ENCODE measurements at regions not wholly inside any gene's neighbourhood (a gene's known extent, or its start where the extent isn't known, plus 50 kb on each side); places are given as distances from the start of the nearest gene placed in this dataset.
"Not testable (repeated sequence)": the region's sequence is repeated elsewhere in the genome, so short reads cannot be mapped to it uniquely, and the experiment has no call there.

- H3K23me2 ChIP-seq (ENCODE audit: low read depth, low read length); H2AK5ac ChIP-seq (ENCODE audit: low read depth, low read length); H3K4me3 ChIP-seq (ENCODE audit: extremely low read depth in 1 of 4, insufficient read depth in 2 of 4, low read depth in 3 of 4, low read length in 4 of 4); DNase-seq (ENCODE audit: low read depth in 1 of 2, low spot score in 2 of 2); H4K20me1 ChIP-seq (replicated peaks in 1 of 2; ENCODE audit: control insufficient read depth in 1 of 2, insufficient read depth in 2 of 2, low read length in 2 of 2); H3K9ac ChIP-seq (replicated peaks in 1 of 4; ENCODE audit: extremely low read depth in 1 of 4, low read depth in 3 of 4, low read length in 3 of 4); H2BK20ac ChIP-seq (ENCODE audit: low read length); POLR2A ChIA-PET (ENCODE audit: partially characterized antibody); H2BK5ac ChIP-seq (ENCODE audit: low read depth, low read length); H4K5ac ChIP-seq (ENCODE audit: insufficient read length, low read depth, low read length); CTCF ChIA-PET (ENCODE audit: partially characterized antibody); H4K91ac ChIP-seq (replicated peaks; ENCODE audit: insufficient read length, low read length); H4K8ac ChIP-seq (ENCODE audit: extremely low read depth, insufficient read depth, low read length); H3K4ac ChIP-seq (replicated peaks; ENCODE audit: insufficient read length, low read depth, low read length); H3K23ac ChIP-seq (ENCODE audit: insufficient read length); H3K14ac ChIP-seq (ENCODE audit: insufficient read length); H3K36me3 ChIP-seq (ENCODE audit: control insufficient read depth in 2 of 4, insufficient read depth in 4 of 4, low read length in 3 of 4); H3K27me3 ChIP-seq (replicated peaks in 1 of 4; ENCODE audit: control insufficient read depth in 3 of 4, extremely low read depth in 1 of 4, insufficient read depth in 3 of 4, low read length in 3 of 4); H3K27ac ChIP-seq (ENCODE audit: low read depth, low read length); H3K56ac ChIP-seq (replicated peaks; ENCODE audit: insufficient read length, low read depth, low read length); H3K79me2 ChIP-seq (ENCODE audit: control insufficient read depth in 1 of 2, insufficient read depth in 2 of 2, low read length in 2 of 2); H2BK120ac ChIP-seq (replicated peaks; ENCODE audit: low read depth, low read length); H2BK15ac ChIP-seq (ENCODE audit: low read length); H3K79me1 ChIP-seq (ENCODE audit: low read depth, low read length); H3K4me2 ChIP-seq (ENCODE audit: insufficient read depth in 1 of 2, low read depth in 2 of 2, low read length in 2 of 2); H3K9me3 ChIP-seq (ENCODE audit: insufficient read depth in 2 of 2, low read depth in 1 of 2, low read length in 1 of 2); H2AFZ ChIP-seq (ENCODE audit: low read length); H2BK12ac ChIP-seq (ENCODE audit: low read depth, low read length); H3K4me1 ChIP-seq (replicated peaks in 1 of 4; ENCODE audit: control insufficient read depth in 3 of 4, insufficient read depth in 4 of 4, low read length in 3 of 4); H3K18ac ChIP-seq (ENCODE audit: extremely low read depth, low read length): not testable (repeated sequence)
- WGBS, 2 experiments (ENCODE audit: extremely low coverage in 1 of 2, insufficient coverage in 1 of 2, insufficient read length in 1 of 2, insufficient replicate concordance in 2 of 2, low coverage in 1 of 2, low lambda C conversion rate in 2 of 2, missing lambda C conversion rate in 1 of 2) = 73% methylated on average over 2 of the region's 19 CpGs; no CpG with 5 or more reads in 1 of the 2 experiments
- FAIRE-seq = peak; percentile 63
These were observed 235.9 kb upstream of the SFSWAP start for GRCh38 chr12:131475012-131475411.

Measured in H1 (cell line).